Neural crest cell (in vitro differentiated cells): ENCODE measurements at regions not wholly inside any gene's neighbourhood (a gene's known extent, or its start where the extent isn't known, plus 50 kb on each side); places are given as distances from the start of the nearest gene placed in this dataset.

Experiments used
- DNase-seq: peaks from one replicate; pipeline ENCODE4 v3.0.0; 2021; ENCODE audit warnings: low read depth, mixed read lengths, low spot score
- H3K27ac Mint-ChIP-seq: one replicate; pipeline ENCODE4 v1.8.0; 2021; ENCODE audit warnings: mild to moderate bottlenecking, mixed read lengths; ENCODE audit not compliant: unreplicated experiment
- H3K27me3 Mint-ChIP-seq: 2 replicates; pipeline ENCODE4 v1.8.0; 2021; ENCODE audit warnings: low read depth, mild to moderate bottlenecking, mixed read lengths
- H3K36me3 Mint-ChIP-seq: 2 replicates; pipeline ENCODE4 v1.8.0; 2021; ENCODE audit warnings: low read depth, mild to moderate bottlenecking, mixed read lengths
- H3K4me1 Mint-ChIP-seq: 2 replicates; pipeline ENCODE4 v1.8.0; 2021; ENCODE audit warnings: mixed read lengths
- H3K4me3 Mint-ChIP-seq: one replicate; pipeline ENCODE4 v1.8.0; 2021; ENCODE audit warnings: mild to moderate bottlenecking, mixed read lengths
- H3K9me3 Mint-ChIP-seq: 2 replicates; pipeline ENCODE4 v1.8.0; 2021; ENCODE audit warnings: mixed read lengths
- TF ChIP-seq, protein P1 (sequence below): fragments of 200-600 bp; sonication (generic); conservative IDR thresholded peaks from 2 replicates; pipeline ENCODE4 v1.5.0; 2021; ENCODE audit warnings: antibody characterized with exemption, mild to moderate bottlenecking

DNA sequence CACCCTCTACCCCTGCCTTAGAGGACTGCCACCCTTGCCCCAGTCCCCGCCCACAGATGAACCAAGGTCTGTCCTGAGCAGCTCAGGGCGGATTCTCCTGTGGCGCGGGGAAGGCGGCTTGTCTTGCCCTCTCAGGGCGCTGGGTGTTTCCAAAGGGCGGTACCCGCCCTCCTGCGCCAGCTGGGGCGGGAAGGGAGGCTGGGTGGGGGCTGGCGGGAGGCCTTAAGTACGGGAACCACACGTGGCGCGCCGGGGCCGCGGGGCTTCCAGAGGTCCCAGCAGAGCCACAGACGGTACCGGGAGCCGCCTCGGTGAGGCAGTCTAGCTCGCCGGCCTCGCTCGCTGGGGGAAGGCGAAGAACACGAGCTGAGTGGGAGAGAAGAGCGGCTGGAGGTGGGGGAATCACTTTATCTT is 361.1 kb downstream of the MID1IP1 start:
- TF ChIP-seq, protein P1, sequence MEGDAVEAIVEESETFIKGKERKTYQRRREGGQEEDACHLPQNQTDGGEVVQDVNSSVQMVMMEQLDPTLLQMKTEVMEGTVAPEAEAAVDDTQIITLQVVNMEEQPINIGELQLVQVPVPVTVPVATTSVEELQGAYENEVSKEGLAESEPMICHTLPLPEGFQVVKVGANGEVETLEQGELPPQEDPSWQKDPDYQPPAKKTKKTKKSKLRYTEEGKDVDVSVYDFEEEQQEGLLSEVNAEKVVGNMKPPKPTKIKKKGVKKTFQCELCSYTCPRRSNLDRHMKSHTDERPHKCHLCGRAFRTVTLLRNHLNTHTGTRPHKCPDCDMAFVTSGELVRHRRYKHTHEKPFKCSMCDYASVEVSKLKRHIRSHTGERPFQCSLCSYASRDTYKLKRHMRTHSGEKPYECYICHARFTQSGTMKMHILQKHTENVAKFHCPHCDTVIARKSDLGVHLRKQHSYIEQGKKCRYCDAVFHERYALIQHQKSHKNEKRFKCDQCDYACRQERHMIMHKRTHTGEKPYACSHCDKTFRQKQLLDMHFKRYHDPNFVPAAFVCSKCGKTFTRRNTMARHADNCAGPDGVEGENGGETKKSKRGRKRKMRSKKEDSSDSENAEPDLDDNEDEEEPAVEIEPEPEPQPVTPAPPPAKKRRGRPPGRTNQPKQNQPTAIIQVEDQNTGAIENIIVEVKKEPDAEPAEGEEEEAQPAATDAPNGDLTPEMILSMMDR, result peak; percentile 44
- H3K36me3 Mint-ChIP-seq, result no peaks in the 10 kb centered on the region
- H3K9me3 Mint-ChIP-seq, result peaks cover 2% of the 10 kb centered on the region
- H3K27ac Mint-ChIP-seq, result no peak overlapping the region
- H3K4me3 Mint-ChIP-seq, result no peak overlapping the region
- H3K27me3 Mint-ChIP-seq, result peaks cover 31% of the 10 kb centered on the region
- peaks cover 4% of the 10 kb centered on the region for H3K4me1 Mint-ChIP-seq
- peak; percentile 29 for DNase-seq

DNA sequence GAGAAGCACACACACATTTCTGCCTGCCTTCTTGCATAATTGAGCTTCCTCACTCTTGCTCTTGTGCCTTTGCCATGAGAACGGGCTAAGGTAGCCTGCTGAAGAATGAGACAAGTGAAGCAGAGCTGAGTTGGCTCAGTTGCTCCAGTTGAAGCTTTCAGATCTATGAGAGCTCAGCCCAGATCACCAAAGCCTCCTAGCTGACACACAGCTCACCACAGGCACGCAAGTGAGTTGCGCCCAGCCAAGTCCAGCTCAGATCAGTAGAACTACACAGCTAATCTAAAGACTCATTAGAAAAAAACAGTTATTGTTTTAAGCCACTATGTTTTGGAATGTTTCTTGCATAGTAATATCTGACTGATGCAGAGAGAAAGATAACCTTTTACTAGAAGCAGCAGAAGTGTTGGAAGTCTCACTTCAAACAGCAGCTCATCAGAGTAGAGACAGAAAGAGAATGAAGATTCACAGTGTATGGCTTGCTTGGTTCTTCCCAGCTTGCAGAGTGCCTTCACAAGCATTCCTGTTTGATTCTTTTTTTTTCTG is 362.4 kb downstream of the MID1IP1 start:
- no peak overlapping the region for H3K4me3 Mint-ChIP-seq
- peaks cover 31% of the 10 kb centered on the region for H3K27me3 Mint-ChIP-seq
- no peak for DNase-seq
- H3K9me3 Mint-ChIP-seq, result peaks cover 2% of the 10 kb centered on the region
- TF ChIP-seq, protein P1, result no peak
- no peaks in the 10 kb centered on the region for H3K36me3 Mint-ChIP-seq
- no peak overlapping the region for H3K27ac Mint-ChIP-seq
- peaks cover 4% of the 10 kb centered on the region for H3K4me1 Mint-ChIP-seq

DNA sequence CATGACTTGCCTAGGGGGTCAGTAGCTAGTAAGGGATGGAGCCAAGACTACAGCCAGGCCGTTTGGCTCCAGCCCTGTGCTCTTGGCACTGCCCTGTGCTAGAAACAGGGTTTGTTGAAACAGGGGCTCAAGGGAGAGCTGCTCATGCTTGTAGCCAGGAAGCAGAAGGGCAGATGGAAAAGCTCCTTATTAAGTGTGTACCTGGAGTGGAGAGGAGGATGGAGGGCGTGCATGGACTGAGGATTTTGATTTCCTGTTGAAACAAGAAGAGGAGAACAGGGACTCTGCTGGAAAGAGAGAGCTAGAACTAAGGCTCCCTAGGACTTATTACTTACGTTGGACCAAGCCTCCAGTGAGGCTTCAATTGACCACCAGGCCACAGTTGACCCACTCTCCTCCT is 363.0 kb downstream of the MID1IP1 start:
- TF ChIP-seq, protein P1, result no peak
- peaks cover 2% of the 10 kb centered on the region for H3K9me3 Mint-ChIP-seq
- no peak for DNase-seq
- H3K27ac Mint-ChIP-seq, result no peak overlapping the region
- H3K4me3 Mint-ChIP-seq, result no peak overlapping the region
- H3K36me3 Mint-ChIP-seq, result no peaks in the 10 kb centered on the region
- peaks cover 4% of the 10 kb centered on the region for H3K4me1 Mint-ChIP-seq
- peaks cover 31% of the 10 kb centered on the region for H3K27me3 Mint-ChIP-seq

DNA sequence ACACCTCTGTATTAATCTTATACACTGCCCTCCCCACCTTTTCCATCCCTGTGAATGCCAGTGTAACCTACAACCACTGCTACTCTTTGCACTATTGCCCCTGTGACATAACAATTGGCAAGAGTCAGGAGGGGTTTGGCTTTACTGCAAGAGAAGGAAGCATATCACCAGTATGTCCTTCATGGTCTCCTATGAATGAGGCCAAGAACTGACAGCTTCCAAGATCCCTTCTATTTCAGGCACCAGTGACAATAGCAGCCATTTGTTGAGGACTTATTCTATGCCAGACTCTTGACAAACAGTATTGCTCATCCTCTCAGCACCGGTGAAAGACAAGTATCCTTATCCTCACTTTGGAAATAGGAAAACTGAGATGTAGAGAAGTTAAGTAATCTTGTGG is 363.9 kb downstream of the MID1IP1 start:
- Mint-ChIP-seq H3K27ac (no peak overlapping the region), H3K4me1 (peaks cover 4% of the 10 kb centered on the region), H3K4me3 (no peak overlapping the region), H3K9me3 (peaks cover 2% of the 10 kb centered on the region), H3K36me3 (no peaks in the 10 kb centered on the region), H3K27me3 (peaks cover 31% of the 10 kb centered on the region)
- TF ChIP-seq, protein P1, result no peak
- DNase-seq, result no peak

DNA sequence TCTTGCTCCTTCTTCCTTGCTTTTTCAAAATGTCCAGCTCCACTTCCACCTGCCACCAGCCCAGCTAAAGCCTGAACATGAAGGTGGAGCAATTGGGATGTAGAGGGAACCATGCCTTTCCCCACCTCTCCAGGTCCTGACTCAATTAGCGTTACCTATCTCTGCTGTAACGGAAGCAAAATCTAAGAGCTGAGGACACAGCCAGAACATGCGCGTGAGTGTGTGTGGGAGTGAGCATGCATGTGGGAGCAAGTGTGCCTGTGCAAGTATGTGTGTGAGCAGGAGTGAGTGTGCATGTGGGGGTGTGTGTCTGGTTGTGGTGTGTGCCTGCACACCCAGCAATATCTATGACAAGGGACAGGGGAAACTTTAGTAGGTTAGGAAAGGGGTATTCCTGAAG is 364.5 kb downstream of the MID1IP1 start:
- TF ChIP-seq, protein P1, result no peak
- Mint-ChIP-seq H3K4me3 (no peak overlapping the region), H3K4me1 (peaks cover 4% of the 10 kb centered on the region), H3K9me3 (peaks cover 2% of the 10 kb centered on the region), H3K27ac (no peak overlapping the region), H3K36me3 (no peaks in the 10 kb centered on the region), H3K27me3 (peaks cover 30% of the 10 kb centered on the region)
- DNase-seq, result no peak
